ENCODE measurements at regions not wholly inside any gene's neighbourhood (a gene's known extent, or its start where the extent isn't known, plus 50 kb on each side); places are given as distances from the start of the nearest gene placed in this dataset.

DNA sequence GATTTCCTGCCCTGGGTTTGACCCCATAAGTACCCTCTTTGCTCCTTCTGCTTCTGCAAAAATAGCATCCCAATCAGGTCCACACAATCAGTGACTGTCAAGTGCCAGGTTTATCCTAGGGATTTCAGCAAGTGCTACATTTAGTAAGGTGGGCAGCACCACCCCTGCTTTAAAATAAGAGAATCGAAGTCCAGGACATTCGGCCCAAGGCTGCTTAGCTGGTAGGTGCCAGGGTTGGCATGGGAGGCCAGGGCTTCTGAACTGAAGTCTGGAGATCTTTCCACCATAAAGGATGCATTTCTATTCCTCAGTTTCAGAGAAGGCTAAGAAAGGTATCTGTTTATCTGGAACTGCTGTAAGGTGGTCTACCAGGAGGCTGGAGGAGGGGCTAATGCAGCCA, 408.3 kb downstream of the ZNF536 start:
- Histone ChIP-seq H3K27ac (replicated peaks) (no peak overlapping the region), H3K27me3 (ENCODE audit: low read depth) (peaks cover 43% of the 10 kb centered on the region), H3K4me3 (no peak overlapping the region), H3K4me1 (no peaks in the 10 kb centered on the region), H3K36me3 (no peaks in the 10 kb centered on the region), H3K9me3 (replicated peaks) (no peaks in the 10 kb centered on the region)
- TF ChIP-seq, protein P1, sequence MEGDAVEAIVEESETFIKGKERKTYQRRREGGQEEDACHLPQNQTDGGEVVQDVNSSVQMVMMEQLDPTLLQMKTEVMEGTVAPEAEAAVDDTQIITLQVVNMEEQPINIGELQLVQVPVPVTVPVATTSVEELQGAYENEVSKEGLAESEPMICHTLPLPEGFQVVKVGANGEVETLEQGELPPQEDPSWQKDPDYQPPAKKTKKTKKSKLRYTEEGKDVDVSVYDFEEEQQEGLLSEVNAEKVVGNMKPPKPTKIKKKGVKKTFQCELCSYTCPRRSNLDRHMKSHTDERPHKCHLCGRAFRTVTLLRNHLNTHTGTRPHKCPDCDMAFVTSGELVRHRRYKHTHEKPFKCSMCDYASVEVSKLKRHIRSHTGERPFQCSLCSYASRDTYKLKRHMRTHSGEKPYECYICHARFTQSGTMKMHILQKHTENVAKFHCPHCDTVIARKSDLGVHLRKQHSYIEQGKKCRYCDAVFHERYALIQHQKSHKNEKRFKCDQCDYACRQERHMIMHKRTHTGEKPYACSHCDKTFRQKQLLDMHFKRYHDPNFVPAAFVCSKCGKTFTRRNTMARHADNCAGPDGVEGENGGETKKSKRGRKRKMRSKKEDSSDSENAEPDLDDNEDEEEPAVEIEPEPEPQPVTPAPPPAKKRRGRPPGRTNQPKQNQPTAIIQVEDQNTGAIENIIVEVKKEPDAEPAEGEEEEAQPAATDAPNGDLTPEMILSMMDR (IDR thresholded peaks at IDR 0.05; ENCODE audit: borderline replicate concordance): no peak
- no peak for DNase-seq
- intact Hi-C loops (cut with micrococcal nuclease): no loop called here

DNA sequence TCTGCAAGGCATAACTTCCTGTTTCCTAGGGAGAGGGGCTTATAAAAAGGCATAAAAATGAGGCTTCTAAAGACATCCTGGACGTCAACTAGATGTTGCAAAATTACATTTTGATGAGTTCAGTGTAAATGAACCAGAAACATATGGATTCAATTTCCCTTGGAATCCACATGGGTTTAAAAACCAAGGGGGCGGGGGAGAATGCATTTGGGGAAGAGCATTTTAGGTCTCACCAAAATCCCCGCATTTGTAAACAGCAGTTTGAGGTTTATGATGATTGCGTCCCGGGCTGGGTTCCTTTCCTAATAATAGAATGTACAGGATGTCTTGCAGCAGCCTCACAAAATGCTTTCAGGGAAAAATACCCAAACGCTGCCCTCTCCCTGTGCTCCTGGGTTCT, 407.8 kb downstream of the ZNF536 start:
- intact Hi-C loops (cut with micrococcal nuclease): no loop called here
- Histone ChIP-seq H3K4me1 (no peaks in the 10 kb centered on the region), H3K36me3 (no peaks in the 10 kb centered on the region), H3K27me3 (ENCODE audit: low read depth) (peaks cover 47% of the 10 kb centered on the region), H3K9me3 (replicated peaks) (no peaks in the 10 kb centered on the region), H3K27ac (replicated peaks) (no peak overlapping the region), H3K4me3 (no peak overlapping the region)
- no peak for DNase-seq
- TF ChIP-seq, protein P1 (IDR thresholded peaks at IDR 0.05; ENCODE audit: borderline replicate concordance): no peak

DNA sequence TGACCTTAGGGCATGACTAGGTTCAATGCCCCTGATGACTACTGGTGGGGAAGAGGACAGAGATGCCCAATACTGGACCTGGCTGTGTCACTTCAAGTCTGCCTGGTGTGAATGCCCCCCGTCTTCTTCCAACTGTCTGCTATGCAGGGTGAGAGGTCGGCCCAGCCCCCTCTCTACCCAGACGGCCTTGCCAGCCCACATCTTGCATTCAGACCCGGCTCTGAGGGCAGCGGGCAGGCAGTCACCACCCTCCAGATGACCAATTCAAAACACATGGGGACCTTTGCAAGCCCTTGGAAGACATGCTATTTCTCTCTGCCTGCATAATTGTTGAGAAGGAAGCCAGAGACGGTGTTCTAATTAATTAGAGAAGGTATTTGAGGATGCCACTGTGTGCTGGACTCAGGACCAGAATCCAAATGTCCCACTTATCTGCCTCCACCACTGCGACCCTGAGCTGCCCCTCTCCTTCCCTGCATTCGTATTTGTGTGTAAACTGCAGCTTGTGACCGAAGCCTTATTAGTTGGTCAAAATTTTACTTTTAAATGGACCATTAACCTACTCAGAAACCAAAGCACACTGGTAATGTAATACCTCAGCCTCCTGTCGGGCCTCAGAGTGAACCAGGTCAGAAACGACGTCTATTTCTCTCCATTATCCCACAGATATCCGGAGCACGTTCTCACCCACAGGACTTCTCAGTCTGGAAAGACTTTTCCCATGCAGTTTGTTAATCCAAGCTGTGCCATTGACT, 407.0 kb downstream of the ZNF536 start:
- Histone ChIP-seq H3K9me3 (replicated peaks) (no peaks in the 10 kb centered on the region), H3K36me3 (no peaks in the 10 kb centered on the region), H3K4me3 (no peak overlapping the region), H3K27me3 (ENCODE audit: low read depth) (peaks cover 39% of the 10 kb centered on the region), H3K27ac (replicated peaks) (no peak overlapping the region), H3K4me1 (no peaks in the 10 kb centered on the region)
- TF ChIP-seq, protein P1 (IDR thresholded peaks at IDR 0.05; ENCODE audit: borderline replicate concordance): no peak
- intact Hi-C loops (cut with micrococcal nuclease): no loop called here
- no peak for DNase-seq

DNA sequence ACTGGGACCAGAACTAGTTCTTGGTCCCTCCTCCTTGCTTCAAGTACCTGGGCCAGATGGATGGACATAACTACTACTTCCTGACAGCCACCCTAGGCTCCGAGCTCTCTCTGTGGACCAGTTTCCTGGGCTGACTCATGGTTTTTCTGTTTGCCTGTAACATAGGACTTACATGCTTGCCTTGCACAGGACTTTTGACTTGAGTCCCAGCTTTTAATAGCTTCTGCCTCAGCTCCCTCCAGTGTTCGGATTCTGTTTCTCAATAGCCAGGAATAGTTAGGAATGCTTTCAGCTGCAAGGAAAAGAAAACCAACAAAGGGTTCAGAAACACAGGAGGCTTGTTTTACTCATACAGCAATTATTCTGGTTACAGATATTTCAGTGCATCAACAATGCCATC, 405.9 kb downstream of the ZNF536 start:
- no peak overlapping the region for H3K27ac ChIP-seq (replicated peaks)
- TF ChIP-seq, protein P1 (IDR thresholded peaks at IDR 0.05; ENCODE audit: borderline replicate concordance): no peak
- no peaks in the 10 kb centered on the region for H3K9me3 ChIP-seq (replicated peaks)
- peaks cover 33% of the 10 kb centered on the region for H3K27me3 ChIP-seq (ENCODE audit: low read depth)
- no peak for DNase-seq
- no peaks in the 10 kb centered on the region for H3K36me3 ChIP-seq
- no peak overlapping the region for H3K4me3 ChIP-seq
- H3K4me1 ChIP-seq: no peaks in the 10 kb centered on the region
- intact Hi-C loops (cut with micrococcal nuclease): no loop called here

DNA sequence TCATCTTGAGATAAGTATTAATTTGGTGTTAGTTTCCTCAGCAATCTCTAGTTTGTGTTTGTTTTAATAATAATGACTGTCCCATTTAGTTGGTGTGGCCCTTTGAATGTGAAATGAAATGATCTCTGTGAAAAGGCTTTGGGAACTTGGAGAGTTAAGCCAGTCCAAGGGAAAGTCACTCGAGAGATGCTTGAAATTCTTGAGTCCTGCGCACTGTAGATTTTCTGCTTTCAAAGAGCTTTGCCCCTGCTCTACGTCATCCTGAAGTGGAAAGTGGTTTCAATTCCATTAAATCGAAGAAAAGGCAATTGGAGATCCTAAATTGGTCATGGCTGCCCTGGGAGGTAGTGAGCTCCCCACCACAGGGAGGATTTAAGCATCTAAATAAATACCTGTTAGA, 403.8 kb downstream of the ZNF536 start:
- TF ChIP-seq, protein P1 (IDR thresholded peaks at IDR 0.05; ENCODE audit: borderline replicate concordance): no peak
- Histone ChIP-seq H3K27me3 (ENCODE audit: low read depth) (peaks cover 28% of the 10 kb centered on the region), H3K4me1 (no peaks in the 10 kb centered on the region), H3K9me3 (replicated peaks) (peaks cover 15% of the 10 kb centered on the region), H3K4me3 (no peak overlapping the region), H3K27ac (replicated peaks) (no peak overlapping the region), H3K36me3 (no peaks in the 10 kb centered on the region)
- intact Hi-C loops (cut with micrococcal nuclease): no loop called here
- no peak for DNase-seq

Data from left ventricle myocardium inferior (tissue), 1 donor.